NB4 (cell line): ENCODE measurements at regions not wholly inside any gene's neighbourhood (a gene's known extent, or its start where the extent isn't known, plus 50 kb on each side); places are given as distances from the start of the nearest gene placed in this dataset.

ENCODE experiments used
- CTCF ChIP-seq: IDR thresholded peaks from one replicate; pipeline ENCODE4 v1.5.1; 2012; ENCODE audit warnings: low read depth, low read length
- POLR2A ChIP-seq: IDR thresholded peaks from 2 replicates; pipeline ENCODE4 v1.6.1; 2011; ENCODE audit warnings: mild to moderate bottlenecking; ENCODE audit not compliant: insufficient read length; ENCODE audit errors: extremely low read depth

- TF ChIP-seq CTCF (no peak), POLR2A (no peak)
Measured at GRCh38 chr4:8795140-8795539, 76.5 kb downstream of the HMX1 start.
